Epithelial cell of proximal tubule (primary cell): ENCODE measurements at regions not wholly inside any gene's neighbourhood (a gene's known extent, or its start where the extent isn't known, plus 50 kb on each side); places are given as distances from the start of the nearest gene placed in this dataset.
"Not testable (repeated sequence)": the region's sequence is repeated elsewhere in the genome, so short reads cannot be mapped to it uniquely, and the experiment has no call there.

Experiments
- DNase-seq: peaks from one replicate; pipeline ENCODE4 v3.0.0-alpha.2; 2011; ENCODE audit warnings: low read depth
- H3K4me3 ChIP-seq: 2 replicates; pipeline ENCODE4 v1.5.1; 2011; ENCODE audit warnings: low read depth, mild to moderate bottlenecking, low read length
- CTCF ChIP-seq: conservative IDR thresholded peaks from 2 replicates; pipeline ENCODE4 v1.5.1; 2012; ENCODE audit warnings: low read depth, mild to moderate bottlenecking, low read length

DNA sequence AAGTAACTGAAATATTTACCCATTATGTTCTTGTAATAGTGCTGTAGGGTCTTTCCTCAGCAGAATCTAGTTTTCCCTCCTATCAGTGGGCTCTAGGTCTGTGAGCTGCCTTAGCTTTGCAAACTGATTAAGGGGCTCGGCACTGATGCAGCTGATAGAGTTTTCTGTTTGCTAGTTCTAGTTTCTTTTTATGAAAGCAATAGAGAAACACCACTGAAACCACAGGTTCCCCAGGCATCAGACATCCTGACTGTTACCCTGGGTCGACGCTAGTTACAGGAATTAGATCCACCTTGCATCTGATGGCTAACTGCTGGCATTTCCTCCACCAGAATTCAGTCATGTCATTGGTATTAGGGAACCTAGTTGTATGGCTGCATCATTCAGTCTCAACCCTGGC, 225.0 kb upstream of the VCX start:
- no peak for DNase-seq
- no peak for TF ChIP-seq CTCF
- no peak overlapping the region for H3K4me3 ChIP-seq

GRCh38 chrX:7614616-7615015, 228.4 kb upstream of the VCX start:
- no peak overlapping the region for H3K4me3 ChIP-seq
- DNase-seq = no peak
- no peak for TF ChIP-seq CTCF

DNA sequence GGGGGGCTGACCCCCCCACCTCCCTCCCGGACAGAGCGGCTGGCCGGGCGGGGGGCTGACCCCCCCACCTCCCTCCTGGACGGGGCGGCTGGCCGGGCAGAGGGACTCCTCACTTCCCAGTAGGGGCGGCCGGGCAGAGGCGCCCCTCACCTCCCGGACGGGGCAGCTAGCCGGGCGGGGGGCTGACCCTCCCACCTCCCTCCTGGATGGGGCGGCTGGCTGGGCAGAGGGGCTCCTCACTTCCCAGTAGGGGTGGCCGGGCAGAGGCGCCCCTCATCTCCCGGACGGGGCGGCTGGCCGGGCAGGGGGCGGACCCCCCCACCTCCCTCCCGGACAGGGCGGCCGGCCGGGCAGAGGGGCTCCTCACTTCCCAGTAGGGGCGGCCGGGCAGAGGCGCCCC, 234.3 kb upstream of the VCX start:
- not testable (repeated sequence) for H3K4me3 ChIP-seq, DNase-seq

GRCh38 chrX:7606039-7606652, 236.8 kb upstream of the VCX start:
- no peak for TF ChIP-seq CTCF
- H3K4me3 ChIP-seq = no peak overlapping the region
- no peak for DNase-seq

DNA sequence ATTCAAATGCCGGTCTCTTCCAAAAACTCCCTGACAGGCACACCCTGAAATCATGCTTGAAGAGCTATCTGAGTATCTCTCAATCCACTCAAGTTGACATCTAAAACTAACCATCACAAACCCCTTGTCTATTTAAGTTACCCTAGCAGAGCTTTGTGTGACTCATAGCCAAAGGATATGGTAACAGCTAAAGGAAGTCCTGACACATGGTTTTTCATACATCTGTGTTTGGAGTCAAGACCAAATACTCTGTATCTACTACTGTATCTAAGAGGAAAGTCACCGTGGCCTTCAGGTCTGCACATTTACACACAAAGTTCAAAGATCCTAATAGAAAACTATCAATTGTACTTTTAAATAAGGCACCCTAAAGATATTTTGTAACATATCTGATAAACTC, 239.6 kb upstream of the VCX start:
- no peak overlapping the region for H3K4me3 ChIP-seq
- DNase-seq = no peak
- no peak for TF ChIP-seq CTCF

GRCh38 chrX:7596822-7597221, 246.1 kb upstream of the VCX start:
- H3K4me3 ChIP-seq = no peak overlapping the region
- DNase-seq = no peak
- TF ChIP-seq CTCF = no peak

GRCh38 chrX:7593370-7593769, 249.6 kb upstream of the VCX start:
- DNase-seq, H3K4me3 ChIP-seq: not testable (repeated sequence)

- H3K4me3 ChIP-seq = no peak overlapping the region
- DNase-seq = no peak
- TF ChIP-seq CTCF = peak; percentile 62
These were observed 256.8 kb upstream of the VCX start for GRCh38 chrX:7586126-7586525.
